ENCODE measurements at regions not wholly inside any gene's neighbourhood (a gene's known extent, or its start where the extent isn't known, plus 50 kb on each side); places are given as distances from the start of the nearest gene placed in this dataset.
"Not testable (repeated sequence)": the region's sequence is repeated elsewhere in the genome, so short reads cannot be mapped to it uniquely, and the experiment has no call there.

GRCh38 chr7:153070141-153070540, 310.6 kb downstream of the ACTR3B start:
- Mint-ChIP-seq H3K27me3 (ENCODE audit: low read depth, unreplicated experiment) (peaks cover 6% of the 10 kb centered on the region), H3K9me3 (ENCODE audit: unreplicated experiment) (no peaks in the 10 kb centered on the region), H3K4me3 (ENCODE audit: unreplicated experiment) (no peak overlapping the region), H3K36me3 (ENCODE audit: low read depth, unreplicated experiment) (no peaks in the 10 kb centered on the region), H3K4me1 (ENCODE audit: low read depth, unreplicated experiment) (no peaks in the 10 kb centered on the region), H3K27ac (ENCODE audit: unreplicated experiment) (no peak overlapping the region)
- no peaks in the 10 kb centered on the region for H3K4me1 ChIP-seq (ENCODE audit: insufficient read depth, low read length)
- peaks cover 3% of the 10 kb centered on the region for H3K9me3 ChIP-seq (ENCODE audit: insufficient read depth, low read depth, low read length)
- DNase-seq (ENCODE audit: low read depth) (no peak), FAIRE-seq (no peak)
- no peak overlapping the region for H2AFZ ChIP-seq (ENCODE audit: low read depth, low read length)
- TF ChIP-seq EZH2 (IDR thresholded peaks at IDR 0.05; ENCODE audit: insufficient read depth, low read length) (no peak), CTCF (IDR thresholded peaks at IDR 0.05; ENCODE audit: insufficient read depth, low read depth, low read length) (no peak)
- H3K4me3 ChIP-seq (ENCODE audit: insufficient read depth, low read depth, low read length), result no peak overlapping the region
- H4K20me1 ChIP-seq (ENCODE audit: insufficient read depth, low read length), result no peaks in the 10 kb centered on the region
- no peaks in the 10 kb centered on the region for H3K79me2 ChIP-seq (ENCODE audit: insufficient read depth, low read length)
- H3K36me3 ChIP-seq (ENCODE audit: insufficient read depth, low read length), result no peaks in the 10 kb centered on the region
- no peak overlapping the region for H3K27ac ChIP-seq (ENCODE audit: low read depth, low read length)
- no peaks in the 10 kb centered on the region for H3K27me3 ChIP-seq (ENCODE audit: insufficient read depth, low read length)
- H3K9ac ChIP-seq (ENCODE audit: low read length), result no peak overlapping the region
- no peak overlapping the region for H3K4me2 ChIP-seq (ENCODE audit: low read length)

GRCh38 chr7:153072806-153073205, 313.3 kb downstream of the ACTR3B start:
- FAIRE-seq (no peak), DNase-seq (ENCODE audit: low read depth) (no peak)
- Histone ChIP-seq H3K9me3 (ENCODE audit: insufficient read depth, low read depth, low read length) (peaks cover 3% of the 10 kb centered on the region), H3K27ac (ENCODE audit: low read depth, low read length) (no peak overlapping the region), H3K9ac (ENCODE audit: low read length) (no peak overlapping the region), H3K27me3 (ENCODE audit: insufficient read depth, low read length) (no peaks in the 10 kb centered on the region), H3K36me3 (ENCODE audit: insufficient read depth, low read length) (no peaks in the 10 kb centered on the region), H3K4me2 (ENCODE audit: low read length) (no peak overlapping the region), H3K79me2 (ENCODE audit: insufficient read depth, low read length) (no peaks in the 10 kb centered on the region), H4K20me1 (ENCODE audit: insufficient read depth, low read length) (no peaks in the 10 kb centered on the region), H2AFZ (ENCODE audit: low read depth, low read length) (no peak overlapping the region), H3K4me3 (ENCODE audit: insufficient read depth, low read depth, low read length) (no peak overlapping the region), H3K4me1 (ENCODE audit: insufficient read depth, low read length) (no peaks in the 10 kb centered on the region)
- Mint-ChIP-seq H3K27ac (ENCODE audit: unreplicated experiment) (peak overlapping the region; percentile 1), H3K4me3 (ENCODE audit: unreplicated experiment) (no peak overlapping the region), H3K9me3 (ENCODE audit: unreplicated experiment) (no peaks in the 10 kb centered on the region), H3K27me3 (ENCODE audit: low read depth, unreplicated experiment) (peaks cover 6% of the 10 kb centered on the region), H3K36me3 (ENCODE audit: low read depth, unreplicated experiment) (no peaks in the 10 kb centered on the region), H3K4me1 (ENCODE audit: low read depth, unreplicated experiment) (no peaks in the 10 kb centered on the region)
- TF ChIP-seq CTCF (IDR thresholded peaks at IDR 0.05; ENCODE audit: insufficient read depth, low read depth, low read length), result no peak
- no peak for TF ChIP-seq EZH2 (IDR thresholded peaks at IDR 0.05; ENCODE audit: insufficient read depth, low read length)

GRCh38 chr7:153076289-153076688, 316.7 kb downstream of the ACTR3B start:
- FAIRE-seq; H4K20me1 ChIP-seq (ENCODE audit: insufficient read depth, low read length): not testable (repeated sequence)

More at GRCh38 chr7:153076289-153076688, 316.7 kb downstream of the ACTR3B start:
- H3K27me3 Mint-ChIP-seq (ENCODE audit: low read depth, unreplicated experiment); H3K9me3 ChIP-seq (ENCODE audit: insufficient read depth, low read depth, low read length); H3K79me2 ChIP-seq (ENCODE audit: insufficient read depth, low read length); H3K4me2 ChIP-seq (ENCODE audit: low read length); H3K27ac ChIP-seq (ENCODE audit: low read depth, low read length); H3K4me3 Mint-ChIP-seq (ENCODE audit: unreplicated experiment); H3K36me3 ChIP-seq (ENCODE audit: insufficient read depth, low read length); H3K4me1 ChIP-seq (ENCODE audit: insufficient read depth, low read length); H3K36me3 Mint-ChIP-seq (ENCODE audit: low read depth, unreplicated experiment); H3K27ac Mint-ChIP-seq (ENCODE audit: unreplicated experiment); H3K9me3 Mint-ChIP-seq (ENCODE audit: unreplicated experiment); H3K4me3 ChIP-seq (ENCODE audit: insufficient read depth, low read depth, low read length); H3K27me3 ChIP-seq (ENCODE audit: insufficient read depth, low read length); H3K9ac ChIP-seq (ENCODE audit: low read length); H3K4me1 Mint-ChIP-seq (ENCODE audit: low read depth, unreplicated experiment); H2AFZ ChIP-seq (ENCODE audit: low read depth, low read length); DNase-seq (ENCODE audit: low read depth): not testable (repeated sequence)
